Mesothelial cell of epicardium (in vitro differentiated cells): ENCODE measurements at regions not wholly inside any gene's neighbourhood (a gene's known extent, or its start where the extent isn't known, plus 50 kb on each side); places are given as distances from the start of the nearest gene placed in this dataset.

Experiments
- DNase-seq, 2 experiments: peaks; one replicate each; pipeline ENCODE4 v3.0.0; 2021; ENCODE audit warnings: low spot score in 2 of 2; ENCODE audit not compliant: unreplicated experiment in 2 of 2
- H3K27ac Mint-ChIP-seq: 2 replicates; pipeline ENCODE4 v1.8.0; 2021; ENCODE audit warnings: mixed read lengths
- H3K27me3 Mint-ChIP-seq: 2 replicates; pipeline ENCODE4 v1.8.0; 2021; ENCODE audit warnings: low read depth, mixed read lengths
- H3K36me3 Mint-ChIP-seq: 2 replicates; pipeline ENCODE4 v1.8.0; 2021; ENCODE audit warnings: mixed read lengths
- H3K4me1 Mint-ChIP-seq: 2 replicates; pipeline ENCODE4 v1.8.0; 2021; ENCODE audit warnings: mixed read lengths
- H3K4me3 Mint-ChIP-seq: 2 replicates; pipeline ENCODE4 v1.8.0; 2021; ENCODE audit warnings: mild to moderate bottlenecking, moderate library complexity, mixed read lengths
- H3K9me3 Mint-ChIP-seq: 2 replicates; pipeline ENCODE4 v1.8.0; 2021; ENCODE audit warnings: mixed read lengths
- TF ChIP-seq, protein P1 (sequence below): fragments of 200-600 bp; sonication (generic); IDR thresholded peaks from one replicate; pipeline ENCODE4 v1.5.0; 2021; ENCODE audit warnings: antibody characterized with exemption; ENCODE audit not compliant: unreplicated experiment

DNA sequence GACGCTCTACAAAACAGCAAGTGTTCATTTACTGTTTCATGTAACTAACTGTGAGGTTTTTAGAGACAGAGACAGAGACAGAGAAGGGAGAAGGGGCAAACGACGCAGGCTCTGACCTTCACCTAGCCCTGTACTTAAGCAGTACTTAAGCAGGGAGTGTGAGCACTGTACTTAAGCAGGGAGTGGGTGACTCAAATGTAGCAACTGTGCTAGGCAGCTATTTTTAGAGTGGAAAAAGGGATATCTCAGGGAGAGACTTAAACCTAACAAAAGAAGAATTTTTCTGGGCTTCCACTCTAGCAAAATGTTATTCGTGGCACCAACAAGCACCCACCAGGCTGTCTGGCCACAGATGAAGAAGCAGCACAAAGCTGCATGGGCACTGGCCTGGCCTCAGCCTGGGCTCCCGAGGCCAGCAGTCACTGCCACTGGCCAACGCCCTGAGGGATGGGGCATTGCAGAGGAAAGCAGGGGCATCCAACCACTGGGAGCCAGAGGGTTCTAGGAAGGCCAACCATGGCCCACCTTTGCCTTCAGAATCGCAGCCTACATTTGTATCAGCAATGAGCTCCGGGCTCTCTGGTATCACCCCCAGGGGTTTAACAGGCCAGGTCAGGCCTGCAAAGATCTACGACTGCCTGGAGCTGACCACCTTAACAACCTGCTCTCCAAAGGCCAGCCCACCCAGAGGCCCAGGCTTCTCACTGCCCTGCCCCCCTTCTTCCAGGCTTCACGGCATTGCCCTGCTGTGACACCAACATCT, 154.3 kb downstream of the TTC32 start:
- H3K4me1 Mint-ChIP-seq = peaks cover 4% of the 10 kb centered on the region
- H3K9me3 Mint-ChIP-seq = no peaks in the 10 kb centered on the region
- no peak for DNase-seq
- no peak overlapping the region for H3K27ac Mint-ChIP-seq
- H3K27me3 Mint-ChIP-seq = peaks cover 12% of the 10 kb centered on the region
- no peaks in the 10 kb centered on the region for H3K36me3 Mint-ChIP-seq
- TF ChIP-seq, protein P1, sequence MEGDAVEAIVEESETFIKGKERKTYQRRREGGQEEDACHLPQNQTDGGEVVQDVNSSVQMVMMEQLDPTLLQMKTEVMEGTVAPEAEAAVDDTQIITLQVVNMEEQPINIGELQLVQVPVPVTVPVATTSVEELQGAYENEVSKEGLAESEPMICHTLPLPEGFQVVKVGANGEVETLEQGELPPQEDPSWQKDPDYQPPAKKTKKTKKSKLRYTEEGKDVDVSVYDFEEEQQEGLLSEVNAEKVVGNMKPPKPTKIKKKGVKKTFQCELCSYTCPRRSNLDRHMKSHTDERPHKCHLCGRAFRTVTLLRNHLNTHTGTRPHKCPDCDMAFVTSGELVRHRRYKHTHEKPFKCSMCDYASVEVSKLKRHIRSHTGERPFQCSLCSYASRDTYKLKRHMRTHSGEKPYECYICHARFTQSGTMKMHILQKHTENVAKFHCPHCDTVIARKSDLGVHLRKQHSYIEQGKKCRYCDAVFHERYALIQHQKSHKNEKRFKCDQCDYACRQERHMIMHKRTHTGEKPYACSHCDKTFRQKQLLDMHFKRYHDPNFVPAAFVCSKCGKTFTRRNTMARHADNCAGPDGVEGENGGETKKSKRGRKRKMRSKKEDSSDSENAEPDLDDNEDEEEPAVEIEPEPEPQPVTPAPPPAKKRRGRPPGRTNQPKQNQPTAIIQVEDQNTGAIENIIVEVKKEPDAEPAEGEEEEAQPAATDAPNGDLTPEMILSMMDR = no peak
- no peak overlapping the region for H3K4me3 Mint-ChIP-seq

DNA sequence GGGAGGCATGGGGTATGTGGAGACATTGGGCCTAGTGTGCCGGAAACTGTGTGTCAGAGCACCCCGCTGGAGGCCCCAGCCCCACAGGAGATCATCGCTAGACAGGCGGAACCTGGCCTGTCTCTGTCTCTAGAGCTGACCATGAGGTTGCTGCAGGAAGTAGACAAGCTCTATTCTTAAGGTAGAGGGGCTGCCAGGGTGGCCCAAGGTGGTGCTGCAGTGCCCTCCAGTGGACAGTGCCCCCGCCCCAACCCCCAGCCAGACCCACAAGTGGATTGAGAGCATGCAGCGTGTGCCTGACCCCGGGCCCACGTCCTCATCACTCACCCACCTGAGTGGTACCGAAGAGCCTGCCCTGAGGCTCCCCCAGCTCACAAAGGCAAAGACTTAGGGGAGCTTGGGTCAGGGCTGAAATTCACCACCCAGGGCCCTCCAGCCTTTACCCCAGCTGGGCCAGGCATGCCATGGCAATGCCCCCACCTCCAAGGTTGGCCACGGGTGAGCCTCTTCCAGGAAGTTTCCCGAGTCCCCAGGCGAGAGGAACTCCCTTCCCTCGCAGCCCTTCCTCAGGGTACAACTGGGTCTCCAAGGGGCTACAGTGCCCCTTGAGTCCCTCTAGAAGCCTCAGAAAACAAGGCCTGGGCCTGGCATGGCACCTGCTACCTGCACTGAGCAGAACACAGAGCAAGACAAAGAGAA, 155.0 kb downstream of the TTC32 start:
- DNase-seq = no peak

DNA sequence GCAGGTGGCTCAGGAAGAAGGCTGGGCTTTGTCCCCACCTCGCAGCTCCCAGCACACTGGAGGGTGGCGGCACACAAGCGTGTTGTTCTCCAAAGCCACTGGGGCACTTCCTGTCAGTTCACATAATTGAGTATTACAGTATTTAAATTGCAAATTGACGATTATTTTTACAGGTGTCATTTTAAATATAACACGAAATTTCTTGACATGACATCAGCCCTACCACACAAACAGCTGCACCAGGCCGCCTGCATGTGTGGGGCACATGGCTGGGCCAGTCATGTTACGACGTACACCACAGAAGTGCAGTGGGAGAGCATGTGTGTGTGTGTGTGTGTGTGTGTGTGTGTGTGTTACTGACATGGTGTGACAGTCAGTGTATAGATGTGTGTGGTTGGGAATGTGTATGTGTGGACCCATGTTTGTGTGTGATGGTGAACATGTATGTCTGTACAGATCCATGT, 155.6 kb downstream of the TTC32 start:
- peaks cover 5% of the 10 kb centered on the region for H3K27me3 Mint-ChIP-seq
- H3K9me3 Mint-ChIP-seq = peaks cover 5% of the 10 kb centered on the region
- no peaks in the 10 kb centered on the region for H3K36me3 Mint-ChIP-seq
- TF ChIP-seq, protein P1 = no peak
- no peak overlapping the region for H3K27ac Mint-ChIP-seq
- H3K4me3 Mint-ChIP-seq = no peak overlapping the region
- DNase-seq = no peak
- H3K4me1 Mint-ChIP-seq = no peaks in the 10 kb centered on the region

More for the DNA sequence above, 155.0 kb downstream of the TTC32 start:
- peaks cover 2% of the 10 kb centered on the region for H3K4me1 Mint-ChIP-seq
- no peak overlapping the region for H3K27ac Mint-ChIP-seq
- H3K36me3 Mint-ChIP-seq = no peaks in the 10 kb centered on the region
- no peaks in the 10 kb centered on the region for H3K9me3 Mint-ChIP-seq
- no peak overlapping the region for H3K4me3 Mint-ChIP-seq
- H3K27me3 Mint-ChIP-seq = peaks cover 7% of the 10 kb centered on the region
- TF ChIP-seq, protein P1 = no peak

DNA sequence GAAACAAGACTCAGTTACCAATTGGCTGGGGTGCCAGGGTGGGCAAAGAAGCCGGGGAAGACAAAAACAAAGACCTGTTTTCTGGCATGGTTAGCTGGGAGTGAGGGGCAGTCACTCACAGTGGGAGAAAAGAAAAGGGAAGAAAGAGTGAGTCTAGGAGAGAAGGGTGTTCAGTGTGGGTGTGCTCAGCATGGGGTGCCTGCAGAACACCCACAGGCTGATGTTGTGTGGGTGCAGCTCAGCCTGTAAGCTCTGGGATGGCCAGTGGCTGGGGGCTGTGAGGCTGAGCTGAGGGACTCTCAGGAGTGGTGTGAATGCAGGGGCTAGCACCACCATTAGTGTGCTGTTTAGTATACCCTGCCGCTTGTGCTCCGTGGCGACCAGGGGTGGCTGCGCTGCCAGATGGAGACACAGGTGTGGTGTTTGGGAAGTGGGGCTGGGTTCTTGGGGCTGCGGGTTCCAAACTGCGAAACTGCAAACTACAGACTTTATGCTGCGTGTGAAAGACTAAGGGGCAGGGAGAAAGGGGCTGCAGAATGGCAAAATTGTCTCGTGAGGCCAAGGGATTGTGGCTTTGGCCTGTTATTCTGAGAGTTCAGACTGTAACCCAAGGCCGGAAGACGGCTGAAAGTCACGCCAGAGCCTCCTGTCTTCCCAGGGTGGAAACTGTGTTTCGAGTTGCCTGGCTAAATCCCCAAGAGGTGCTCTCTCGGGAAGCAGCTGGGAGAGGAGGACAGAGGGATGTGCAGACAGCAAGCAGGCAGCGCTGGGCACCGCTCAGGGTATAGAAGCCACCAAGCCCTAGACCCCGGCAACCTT, 156.3 kb downstream of the TTC32 start:
- DNase-seq = no peak
- TF ChIP-seq, protein P1 = no peak
- H3K27me3 Mint-ChIP-seq = peaks cover 5% of the 10 kb centered on the region
- no peak overlapping the region for H3K4me3 Mint-ChIP-seq
- H3K9me3 Mint-ChIP-seq = peaks cover 5% of the 10 kb centered on the region
- no peak overlapping the region for H3K27ac Mint-ChIP-seq
- H3K36me3 Mint-ChIP-seq = no peaks in the 10 kb centered on the region
- no peaks in the 10 kb centered on the region for H3K4me1 Mint-ChIP-seq

DNA sequence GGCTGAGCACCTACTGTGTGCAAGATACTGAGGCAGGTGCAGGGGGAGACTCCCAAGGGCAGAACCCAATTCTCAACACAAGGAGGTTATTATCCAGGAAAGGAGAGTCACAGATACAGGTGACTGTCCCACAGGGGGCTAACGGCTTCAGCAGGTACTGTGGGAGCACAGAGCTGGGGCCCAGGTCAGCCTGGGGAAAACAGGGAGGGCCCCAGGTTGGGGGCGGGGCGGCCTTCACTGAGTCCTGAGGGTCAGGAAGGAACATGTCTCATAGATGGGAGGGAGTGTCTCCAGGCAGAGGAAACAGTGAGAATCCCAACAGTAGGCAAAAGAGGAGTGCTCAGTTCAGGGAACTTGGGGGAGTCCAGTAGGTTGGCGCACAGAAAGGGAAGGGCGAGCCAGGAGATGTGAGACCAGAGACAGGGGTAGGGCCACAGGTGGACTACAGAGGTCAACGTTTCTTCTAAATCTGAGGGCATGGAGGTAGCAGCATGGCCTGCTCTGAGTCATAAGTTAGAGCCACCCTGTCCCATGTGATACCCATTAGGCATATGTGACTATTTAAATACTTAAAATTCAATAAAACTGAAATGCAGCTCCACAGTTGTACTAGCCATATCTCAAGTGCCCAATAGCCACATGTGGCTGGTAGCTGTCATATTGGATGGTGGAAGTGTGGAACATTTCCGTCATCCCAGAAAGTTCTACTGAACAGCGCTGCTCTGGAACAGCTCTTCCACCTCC, 157.2 kb downstream of the TTC32 start:
- Mint-ChIP-seq H3K27me3 (no peaks in the 10 kb centered on the region), H3K27ac (no peak overlapping the region), H3K4me1 (no peaks in the 10 kb centered on the region), H3K9me3 (peaks cover 9% of the 10 kb centered on the region), H3K4me3 (no peak overlapping the region), H3K36me3 (no peaks in the 10 kb centered on the region)
- TF ChIP-seq, protein P1 = no peak
- DNase-seq = no peak
